ENCODE measurements at regions not wholly inside any gene's neighbourhood (a gene's known extent, or its start where the extent isn't known, plus 50 kb on each side); places are given as distances from the start of the nearest gene placed in this dataset.

DNA sequence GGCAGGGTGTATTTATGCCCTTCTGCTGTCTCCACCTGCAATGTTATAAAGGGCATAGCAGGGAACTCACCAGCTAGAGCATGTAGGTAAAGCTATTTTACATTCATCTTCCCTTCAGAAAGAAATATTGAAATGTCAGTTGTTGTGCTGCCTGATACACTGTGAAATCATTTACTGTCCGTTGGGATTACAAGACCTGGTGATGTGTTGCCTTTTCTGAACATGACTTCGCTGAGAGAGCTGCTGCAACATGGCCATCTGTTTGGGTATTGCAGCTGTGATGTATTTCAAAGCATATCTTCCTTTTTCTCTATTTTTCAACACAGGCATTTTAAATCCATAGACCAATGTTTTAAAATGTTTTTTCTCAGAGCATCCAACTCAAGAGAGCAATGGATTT, 644.1 kb upstream of the GNPDA2 start:
- Histone ChIP-seq H3K36me3 (ENCODE audit: control insufficient read depth, insufficient read depth, low read length) (no peaks in the 10 kb centered on the region), H3K27ac (ENCODE audit: low read depth, low read length, severe bottlenecking) (no peak overlapping the region), H3K4me1 (ENCODE audit: control insufficient read depth, insufficient read depth, low read length, poor library complexity, severe bottlenecking) (no peaks in the 10 kb centered on the region), H3K9me3 (ENCODE audit: control insufficient read depth, low read length) (no peaks in the 10 kb centered on the region), H3K4me3 (ENCODE audit: extremely low read depth, insufficient read depth, low read length, poor library complexity, severe bottlenecking) (no peak overlapping the region)
- WGBS, 2 experiments (ENCODE audit: insufficient coverage in 2 of 2) = 80 to 100% methylated on average over 1 of the region's 2 CpGs

DNA sequence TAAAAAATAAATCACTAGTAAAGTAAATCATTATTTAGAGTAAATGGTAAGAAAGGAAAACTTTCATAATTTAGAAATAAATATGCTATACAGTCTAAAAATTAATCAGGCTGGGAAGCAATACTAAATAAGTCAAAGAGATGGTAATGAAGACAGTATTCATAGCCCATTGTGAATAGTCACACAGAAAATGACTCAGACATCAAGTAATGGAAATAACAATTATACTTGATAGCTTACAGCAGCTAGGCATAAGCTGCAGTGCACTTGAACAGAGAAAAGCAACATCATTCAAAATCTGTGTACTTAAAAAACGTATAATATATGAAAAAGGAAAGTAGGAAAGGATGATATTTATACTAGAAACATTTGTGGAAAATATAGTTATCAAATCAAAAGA, 642.5 kb upstream of the GNPDA2 start:
- no peaks in the 10 kb centered on the region for H3K4me1 ChIP-seq (ENCODE audit: control insufficient read depth, insufficient read depth, low read length, poor library complexity, severe bottlenecking)
- no peak overlapping the region for H3K4me3 ChIP-seq (ENCODE audit: extremely low read depth, insufficient read depth, low read length, poor library complexity, severe bottlenecking)
- H3K9me3 ChIP-seq (ENCODE audit: control insufficient read depth, low read length) = no peaks in the 10 kb centered on the region
- no CpG with 5 or more reads among the region's 1 CpG for WGBS, 2 experiments (ENCODE audit: insufficient coverage in 2 of 2)
- H3K36me3 ChIP-seq (ENCODE audit: control insufficient read depth, insufficient read depth, low read length) = no peaks in the 10 kb centered on the region
- no peak overlapping the region for H3K27ac ChIP-seq (ENCODE audit: low read depth, low read length, severe bottlenecking)

GRCh38 chr4:45363931-45364330, 637.6 kb upstream of the GNPDA2 start:
- 67 to 100% methylated on average over 1 to 2 of the region's 3 CpGs for WGBS, 2 experiments (ENCODE audit: insufficient coverage in 2 of 2)
- H3K4me3 ChIP-seq (ENCODE audit: extremely low read depth, insufficient read depth, low read length, poor library complexity, severe bottlenecking) = no peak overlapping the region

DNA sequence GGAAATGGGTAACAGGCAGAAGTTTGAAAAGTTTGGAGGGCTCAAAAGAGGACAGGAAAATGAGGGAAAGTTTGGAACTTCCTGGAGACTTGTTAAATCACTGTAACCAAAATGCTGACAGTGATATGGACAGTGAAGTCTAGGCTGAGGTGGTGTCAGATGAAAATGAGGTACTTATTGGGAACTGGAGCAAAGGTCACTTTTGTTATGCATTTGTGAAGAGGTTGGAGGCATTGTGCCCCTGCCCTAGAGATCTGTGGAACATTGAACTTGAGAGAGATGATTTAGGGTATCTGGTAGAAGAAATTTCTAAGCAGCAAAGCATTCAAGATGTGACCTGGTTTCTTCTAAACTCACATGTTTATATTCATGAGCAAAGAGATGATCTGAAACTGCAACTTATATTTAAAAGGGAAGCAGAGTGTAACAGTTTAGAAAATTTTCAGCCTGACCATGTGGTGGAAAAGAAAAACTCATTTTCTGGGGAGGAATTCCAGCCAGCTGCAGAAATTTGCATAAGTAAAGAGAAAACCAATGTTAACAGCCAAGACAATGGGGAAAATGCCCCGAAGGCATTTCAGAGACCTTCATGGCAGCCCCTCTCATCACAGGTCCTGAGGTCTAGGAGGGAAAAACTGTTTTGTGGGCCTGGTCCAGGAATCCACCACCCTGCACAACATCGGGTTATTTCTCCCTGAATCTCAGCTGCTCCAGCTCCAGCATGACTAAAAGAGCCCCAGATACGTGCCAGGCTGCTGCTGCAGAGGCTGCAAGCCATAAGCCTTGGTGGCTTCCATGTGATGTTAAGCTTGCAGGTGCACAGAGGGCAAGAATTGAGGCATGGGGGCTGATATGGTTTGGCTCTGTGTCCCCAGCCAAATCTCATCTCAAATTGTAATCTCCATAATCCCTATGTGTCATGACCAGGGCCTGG, 632.5 kb upstream of the GNPDA2 start:
- Histone ChIP-seq H3K4me3 (ENCODE audit: extremely low read depth, insufficient read depth, low read length, poor library complexity, severe bottlenecking) (no peak overlapping the region), H3K9me3 (ENCODE audit: control insufficient read depth, low read length) (no peaks in the 10 kb centered on the region), H3K27ac (ENCODE audit: low read depth, low read length, severe bottlenecking) (no peak overlapping the region), H3K4me1 (ENCODE audit: control insufficient read depth, insufficient read depth, low read length, poor library complexity, severe bottlenecking) (no peaks in the 10 kb centered on the region), H3K36me3 (ENCODE audit: control insufficient read depth, insufficient read depth, low read length) (no peaks in the 10 kb centered on the region)
- 79% methylated on average over 2 of the region's 3 CpGs; no CpG with 5 or more reads in 1 of the 2 experiments for WGBS, 2 experiments (ENCODE audit: insufficient coverage in 2 of 2)

More at GRCh38 chr4:45363931-45364330, 637.6 kb upstream of the GNPDA2 start:
- no peaks in the 10 kb centered on the region for H3K36me3 ChIP-seq (ENCODE audit: control insufficient read depth, insufficient read depth, low read length)
- H3K4me1 ChIP-seq (ENCODE audit: control insufficient read depth, insufficient read depth, low read length, poor library complexity, severe bottlenecking) = no peaks in the 10 kb centered on the region
- no peak overlapping the region for H3K27ac ChIP-seq (ENCODE audit: low read depth, low read length, severe bottlenecking)
- H3K9me3 ChIP-seq (ENCODE audit: control insufficient read depth, low read length) = no peaks in the 10 kb centered on the region

DNA sequence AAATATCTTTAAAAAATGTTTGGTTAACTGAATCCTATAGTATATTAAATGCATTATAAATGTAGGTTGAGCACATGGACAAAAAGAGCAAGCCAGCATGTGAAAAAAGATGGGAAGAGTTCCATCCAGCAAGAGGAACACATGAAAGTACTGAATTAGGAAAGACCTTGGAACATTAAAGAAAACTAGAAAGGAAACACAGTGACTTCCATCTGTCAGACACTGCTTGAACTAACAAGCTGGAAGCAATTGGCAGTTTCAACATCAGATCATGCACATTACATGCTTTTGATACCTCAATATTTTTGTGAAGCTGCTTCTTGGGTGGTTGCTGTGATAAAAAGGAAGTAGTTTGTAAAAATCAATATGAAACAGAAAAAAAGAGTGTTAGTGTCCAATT, 626.8 kb upstream of the GNPDA2 start:
- no peak overlapping the region for H3K4me3 ChIP-seq (ENCODE audit: extremely low read depth, insufficient read depth, low read length, poor library complexity, severe bottlenecking)
- no peaks in the 10 kb centered on the region for H3K9me3 ChIP-seq (ENCODE audit: control insufficient read depth, low read length)
- H3K36me3 ChIP-seq (ENCODE audit: control insufficient read depth, insufficient read depth, low read length) = no peaks in the 10 kb centered on the region
- no peak overlapping the region for H3K27ac ChIP-seq (ENCODE audit: low read depth, low read length, severe bottlenecking)
- H3K4me1 ChIP-seq (ENCODE audit: control insufficient read depth, insufficient read depth, low read length, poor library complexity, severe bottlenecking) = no peaks in the 10 kb centered on the region

DNA sequence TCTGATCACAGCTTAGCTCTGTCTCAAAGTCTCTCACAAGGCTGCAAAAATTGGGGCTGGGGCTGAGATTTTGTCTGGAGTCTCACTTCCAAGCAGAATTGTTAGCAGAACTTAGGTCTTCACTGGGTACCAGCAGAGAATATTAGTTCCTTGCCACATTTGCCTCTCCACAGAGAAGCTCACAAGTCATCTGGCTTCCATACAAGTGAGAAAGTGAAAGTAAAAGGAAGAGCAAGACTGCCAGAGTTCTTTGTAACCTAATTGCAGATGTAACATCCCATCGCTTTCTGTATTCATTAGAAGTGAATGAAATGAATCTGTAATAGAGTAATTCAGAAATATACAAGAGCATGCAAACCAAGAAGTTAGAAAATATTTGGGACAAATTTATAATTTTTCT, 624.1 kb upstream of the GNPDA2 start:
- H3K27ac ChIP-seq (ENCODE audit: low read depth, low read length, severe bottlenecking) = no peak overlapping the region
- no peaks in the 10 kb centered on the region for H3K4me1 ChIP-seq (ENCODE audit: control insufficient read depth, insufficient read depth, low read length, poor library complexity, severe bottlenecking)
- no peaks in the 10 kb centered on the region for H3K9me3 ChIP-seq (ENCODE audit: control insufficient read depth, low read length)
- WGBS, 2 experiments (ENCODE audit: insufficient coverage in 2 of 2) = no CpG with 5 or more reads among the region's 1 CpG
- H3K36me3 ChIP-seq (ENCODE audit: control insufficient read depth, insufficient read depth, low read length) = no peaks in the 10 kb centered on the region
- H3K4me3 ChIP-seq (ENCODE audit: extremely low read depth, insufficient read depth, low read length, poor library complexity, severe bottlenecking) = no peak overlapping the region

GRCh38 chr4:45349859-45350258, 623.5 kb upstream of the GNPDA2 start:
- H3K27ac ChIP-seq (ENCODE audit: low read depth, low read length, severe bottlenecking) = no peak overlapping the region
- H3K9me3 ChIP-seq (ENCODE audit: control insufficient read depth, low read length) = no peaks in the 10 kb centered on the region
- H3K4me1 ChIP-seq (ENCODE audit: control insufficient read depth, insufficient read depth, low read length, poor library complexity, severe bottlenecking) = no peaks in the 10 kb centered on the region
- no peaks in the 10 kb centered on the region for H3K36me3 ChIP-seq (ENCODE audit: control insufficient read depth, insufficient read depth, low read length)
- no CpG with 5 or more reads among the region's 1 CpG for WGBS, 2 experiments (ENCODE audit: insufficient coverage in 2 of 2)
- H3K4me3 ChIP-seq (ENCODE audit: extremely low read depth, insufficient read depth, low read length, poor library complexity, severe bottlenecking) = no peak overlapping the region

- H3K9me3 ChIP-seq (ENCODE audit: control insufficient read depth, low read length) = no peaks in the 10 kb centered on the region
- H3K4me3 ChIP-seq (ENCODE audit: extremely low read depth, insufficient read depth, low read length, poor library complexity, severe bottlenecking) = no peak overlapping the region
- H3K36me3 ChIP-seq (ENCODE audit: control insufficient read depth, insufficient read depth, low read length) = no peaks in the 10 kb centered on the region
- no peaks in the 10 kb centered on the region for H3K4me1 ChIP-seq (ENCODE audit: control insufficient read depth, insufficient read depth, low read length, poor library complexity, severe bottlenecking)
- WGBS, 2 experiments (ENCODE audit: insufficient coverage in 2 of 2) = 89% methylated on average over 1 of the region's 4 CpGs; no CpG with 5 or more reads in 1 of the 2 experiments
- H3K27ac ChIP-seq (ENCODE audit: low read depth, low read length, severe bottlenecking) = no peak overlapping the region
Observed at GRCh38 chr4:45346816-45347435, 620.6 kb upstream of the GNPDA2 start.

- WGBS, 2 experiments (ENCODE audit: insufficient coverage in 2 of 2) = no CpG with 5 or more reads among the region's 5 CpGs
- Histone ChIP-seq H3K27ac (ENCODE audit: low read depth, low read length, severe bottlenecking) (no peak overlapping the region), H3K9me3 (ENCODE audit: control insufficient read depth, low read length) (no peaks in the 10 kb centered on the region), H3K4me3 (ENCODE audit: extremely low read depth, insufficient read depth, low read length, poor library complexity, severe bottlenecking) (no peak overlapping the region), H3K36me3 (ENCODE audit: control insufficient read depth, insufficient read depth, low read length) (no peaks in the 10 kb centered on the region), H3K4me1 (ENCODE audit: control insufficient read depth, insufficient read depth, low read length, poor library complexity, severe bottlenecking) (no peaks in the 10 kb centered on the region)
Observed at GRCh38 chr4:45345558-45345957, 619.2 kb upstream of the GNPDA2 start.

- H3K27ac ChIP-seq (ENCODE audit: low read depth, low read length, severe bottlenecking) = no peak overlapping the region
- no peak overlapping the region for H3K4me3 ChIP-seq (ENCODE audit: extremely low read depth, insufficient read depth, low read length, poor library complexity, severe bottlenecking)
- H3K4me1 ChIP-seq (ENCODE audit: control insufficient read depth, insufficient read depth, low read length, poor library complexity, severe bottlenecking) = no peaks in the 10 kb centered on the region
- no peaks in the 10 kb centered on the region for H3K36me3 ChIP-seq (ENCODE audit: control insufficient read depth, insufficient read depth, low read length)
- no peaks in the 10 kb centered on the region for H3K9me3 ChIP-seq (ENCODE audit: control insufficient read depth, low read length)
- 66 to 72% methylated on average over 4 to 5 of the region's 5 CpGs for WGBS, 2 experiments (ENCODE audit: insufficient coverage in 2 of 2)
Observed at GRCh38 chr4:45331802-45332201, 605.4 kb upstream of the GNPDA2 start.

- H3K4me3 ChIP-seq (ENCODE audit: extremely low read depth, insufficient read depth, low read length, poor library complexity, severe bottlenecking) = no peak overlapping the region
- no peaks in the 10 kb centered on the region for H3K36me3 ChIP-seq (ENCODE audit: control insufficient read depth, insufficient read depth, low read length)
- no peak overlapping the region for H3K27ac ChIP-seq (ENCODE audit: low read depth, low read length, severe bottlenecking)
- H3K4me1 ChIP-seq (ENCODE audit: control insufficient read depth, insufficient read depth, low read length, poor library complexity, severe bottlenecking) = no peaks in the 10 kb centered on the region
- H3K9me3 ChIP-seq (ENCODE audit: control insufficient read depth, low read length) = no peaks in the 10 kb centered on the region
Observed at GRCh38 chr4:45327544-45327943, 601.2 kb upstream of the GNPDA2 start.

All from mesodermal cell (in vitro differentiated cells).